ENCODE measurements at regions not wholly inside any gene's neighbourhood (a gene's known extent, or its start where the extent isn't known, plus 50 kb on each side); places are given as distances from the start of the nearest gene placed in this dataset.

DNA sequence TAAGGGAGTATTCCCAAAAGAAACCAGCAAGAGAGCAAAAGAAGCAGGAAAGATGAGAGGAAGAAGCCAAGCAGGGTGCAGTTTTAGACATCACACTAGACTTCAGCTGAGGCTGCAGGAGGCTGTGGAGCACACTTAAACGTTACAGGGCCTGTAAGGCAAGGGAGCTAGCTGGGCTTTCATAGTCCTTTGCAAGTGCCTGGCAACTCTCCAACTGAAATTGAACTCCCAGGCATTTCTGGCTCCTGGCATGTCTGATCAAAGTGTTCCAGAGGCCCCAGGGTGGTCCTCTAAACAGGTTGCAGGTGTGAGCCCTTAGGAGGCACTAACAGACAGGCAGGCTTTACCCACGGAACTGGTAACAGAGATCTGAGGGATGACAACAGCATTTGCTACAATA, 750.2 kb downstream of the XPNPEP1 start:
- Histone ChIP-seq H3K79me2 (ENCODE audit: control insufficient read depth, insufficient read depth, low read length) (no peaks in the 10 kb centered on the region), H3K27ac (ENCODE audit: low read length in 2 of 2) (no peak overlapping the region), H3K9ac (ENCODE audit: low read length) (no peak overlapping the region), H4K20me1 (ENCODE audit: control insufficient read depth, insufficient read depth, low read length, poor library complexity, severe bottlenecking) (no peaks in the 10 kb centered on the region), H3K4me3 (ENCODE audit: control extremely low read depth in 1 of 5, extremely low read depth in 1 of 5, insufficient read depth in 1 of 5, low read depth in 2 of 5, low read length in 4 of 5) (no peak overlapping the region), H3K27me3 (replicated peaks in 1 of 4; ENCODE audit: control extremely low read depth in 1 of 4, control insufficient read depth in 3 of 4, insufficient read depth in 4 of 4, low read length in 3 of 4) (no peaks in the 10 kb centered on the region), H3K36me3 (replicated peaks in 1 of 2; ENCODE audit: control extremely low read depth in 1 of 2, control insufficient read depth in 1 of 2, extremely low read depth in 1 of 2, insufficient read depth in 2 of 2, low read length in 1 of 2) (no peaks in the 10 kb centered on the region), H3K4me1 (ENCODE audit: control insufficient read depth in 2 of 2, insufficient read depth in 2 of 2, low read length in 2 of 2) (no peaks in the 10 kb centered on the region), H2AFZ (ENCODE audit: insufficient read depth, low read depth, low read length, poor library complexity, severe bottlenecking) (no peak overlapping the region), H3K4me2 (replicated peaks; ENCODE audit: low read depth, low read length, poor library complexity, severe bottlenecking) (no peak overlapping the region), H3K9me3 (ENCODE audit: control extremely low read depth in 1 of 3, control insufficient read depth in 2 of 3, insufficient read depth in 1 of 3, low read length in 2 of 3) (no peaks in the 10 kb centered on the region)
- WGBS (ENCODE audit: insufficient coverage): 45% methylated on average over 2 of the region's 2 CpGs
- ATAC-seq (ENCODE audit: low read depth) (no peak), DNase-seq (no peak)
- Mint-ChIP-seq H3K27ac (no peak overlapping the region), H3K4me3 (no peak overlapping the region), H3K27me3 (no peaks in the 10 kb centered on the region), H3K4me1 (no peaks in the 10 kb centered on the region), H3K9me3 (ENCODE audit: insufficient read depth) (peaks cover 2% of the 10 kb centered on the region)
- CTCF ChIA-PET: no interaction called here
- TF ChIP-seq, protein P1, sequence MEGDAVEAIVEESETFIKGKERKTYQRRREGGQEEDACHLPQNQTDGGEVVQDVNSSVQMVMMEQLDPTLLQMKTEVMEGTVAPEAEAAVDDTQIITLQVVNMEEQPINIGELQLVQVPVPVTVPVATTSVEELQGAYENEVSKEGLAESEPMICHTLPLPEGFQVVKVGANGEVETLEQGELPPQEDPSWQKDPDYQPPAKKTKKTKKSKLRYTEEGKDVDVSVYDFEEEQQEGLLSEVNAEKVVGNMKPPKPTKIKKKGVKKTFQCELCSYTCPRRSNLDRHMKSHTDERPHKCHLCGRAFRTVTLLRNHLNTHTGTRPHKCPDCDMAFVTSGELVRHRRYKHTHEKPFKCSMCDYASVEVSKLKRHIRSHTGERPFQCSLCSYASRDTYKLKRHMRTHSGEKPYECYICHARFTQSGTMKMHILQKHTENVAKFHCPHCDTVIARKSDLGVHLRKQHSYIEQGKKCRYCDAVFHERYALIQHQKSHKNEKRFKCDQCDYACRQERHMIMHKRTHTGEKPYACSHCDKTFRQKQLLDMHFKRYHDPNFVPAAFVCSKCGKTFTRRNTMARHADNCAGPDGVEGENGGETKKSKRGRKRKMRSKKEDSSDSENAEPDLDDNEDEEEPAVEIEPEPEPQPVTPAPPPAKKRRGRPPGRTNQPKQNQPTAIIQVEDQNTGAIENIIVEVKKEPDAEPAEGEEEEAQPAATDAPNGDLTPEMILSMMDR (IDR thresholded peaks at IDR 0.05): no peak
- no peak for TF ChIP-seq EZH2 (IDR thresholded peaks at IDR 0.05; ENCODE audit: borderline replicate concordance, insufficient read depth, low read depth, low read length, poor library complexity, severe bottlenecking)
- POLR2A ChIA-PET: no interaction called here
- intact Hi-C loops (cut with micrococcal nuclease): no loop called here

DNA sequence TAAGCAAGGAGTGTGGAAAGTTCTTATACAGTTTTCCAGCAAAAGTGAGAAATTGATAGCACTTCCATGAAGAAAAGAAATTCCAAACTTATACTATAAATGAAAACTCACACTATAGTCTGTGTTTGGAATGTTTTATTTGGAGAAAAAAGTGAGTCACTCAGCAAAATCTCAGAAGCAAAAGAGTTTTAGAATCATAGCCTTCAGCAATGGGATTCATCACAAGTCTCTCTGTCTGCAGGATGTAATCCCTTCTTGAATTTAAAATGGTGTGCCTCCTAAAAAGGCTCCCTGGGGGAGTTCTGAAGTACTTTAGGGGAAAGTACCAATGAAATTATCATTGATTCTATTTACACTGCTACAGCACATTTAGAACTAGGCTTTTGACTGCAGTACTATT, 756.4 kb downstream of the XPNPEP1 start:
- Histone ChIP-seq H3K9ac (ENCODE audit: low read length) (no peak overlapping the region), H3K9me3 (ENCODE audit: control extremely low read depth in 1 of 3, control insufficient read depth in 2 of 3, insufficient read depth in 1 of 3, low read length in 2 of 3) (no peaks in the 10 kb centered on the region), H3K4me3 (ENCODE audit: control extremely low read depth in 1 of 5, extremely low read depth in 1 of 5, insufficient read depth in 1 of 5, low read depth in 2 of 5, low read length in 4 of 5) (no peak overlapping the region), H3K36me3 (replicated peaks in 1 of 2; ENCODE audit: control extremely low read depth in 1 of 2, control insufficient read depth in 1 of 2, extremely low read depth in 1 of 2, insufficient read depth in 2 of 2, low read length in 1 of 2) (no peaks in the 10 kb centered on the region), H3K4me2 (replicated peaks; ENCODE audit: low read depth, low read length, poor library complexity, severe bottlenecking) (no peak overlapping the region), H2AFZ (ENCODE audit: insufficient read depth, low read depth, low read length, poor library complexity, severe bottlenecking) (no peak overlapping the region), H4K20me1 (ENCODE audit: control insufficient read depth, insufficient read depth, low read length, poor library complexity, severe bottlenecking) (no peaks in the 10 kb centered on the region), H3K79me2 (ENCODE audit: control insufficient read depth, insufficient read depth, low read length) (no peaks in the 10 kb centered on the region), H3K4me1 (ENCODE audit: control insufficient read depth in 2 of 2, insufficient read depth in 2 of 2, low read length in 2 of 2) (no peaks in the 10 kb centered on the region), H3K27ac (ENCODE audit: low read length in 2 of 2) (no peak overlapping the region), H3K27me3 (replicated peaks in 1 of 4; ENCODE audit: control extremely low read depth in 1 of 4, control insufficient read depth in 3 of 4, insufficient read depth in 4 of 4, low read length in 3 of 4) (no peaks in the 10 kb centered on the region)
- peaks cover 2% of the 10 kb centered on the region for H3K9me3 Mint-ChIP-seq (ENCODE audit: insufficient read depth)
- ChIA-PET POLR2A (no interaction called here), CTCF (no interaction called here)
- TF ChIP-seq, protein P1 (IDR thresholded peaks at IDR 0.05): no peak
- no peak for TF ChIP-seq EZH2 (IDR thresholded peaks at IDR 0.05; ENCODE audit: borderline replicate concordance, insufficient read depth, low read depth, low read length, poor library complexity, severe bottlenecking)
- intact Hi-C loops (cut with micrococcal nuclease): no loop called here
- no peak overlapping the region for H3K4me3 Mint-ChIP-seq
- ATAC-seq (ENCODE audit: low read depth) (no peak), DNase-seq (no peak)
- H3K27ac Mint-ChIP-seq: no peak overlapping the region
- no peaks in the 10 kb centered on the region for H3K27me3 Mint-ChIP-seq
- H3K4me1 Mint-ChIP-seq: no peaks in the 10 kb centered on the region

Data from B cell (primary cell).